ENCODE measurements at regions not wholly inside any gene's neighbourhood (a gene's known extent, or its start where the extent isn't known, plus 50 kb on each side); places are given as distances from the start of the nearest gene placed in this dataset.

- DNase-seq: no peak
Observed at GRCh38 chr6:139547804-139548203, 173.4 kb upstream of the CITED2 start.

- DNase-seq: no peak
Observed at GRCh38 chr6:139547122-139547776, 172.8 kb upstream of the CITED2 start.

GRCh38 chr6:139546106-139546472 lies 171.6 kb upstream of the CITED2 start:
- DNase-seq: no peak

DNA sequence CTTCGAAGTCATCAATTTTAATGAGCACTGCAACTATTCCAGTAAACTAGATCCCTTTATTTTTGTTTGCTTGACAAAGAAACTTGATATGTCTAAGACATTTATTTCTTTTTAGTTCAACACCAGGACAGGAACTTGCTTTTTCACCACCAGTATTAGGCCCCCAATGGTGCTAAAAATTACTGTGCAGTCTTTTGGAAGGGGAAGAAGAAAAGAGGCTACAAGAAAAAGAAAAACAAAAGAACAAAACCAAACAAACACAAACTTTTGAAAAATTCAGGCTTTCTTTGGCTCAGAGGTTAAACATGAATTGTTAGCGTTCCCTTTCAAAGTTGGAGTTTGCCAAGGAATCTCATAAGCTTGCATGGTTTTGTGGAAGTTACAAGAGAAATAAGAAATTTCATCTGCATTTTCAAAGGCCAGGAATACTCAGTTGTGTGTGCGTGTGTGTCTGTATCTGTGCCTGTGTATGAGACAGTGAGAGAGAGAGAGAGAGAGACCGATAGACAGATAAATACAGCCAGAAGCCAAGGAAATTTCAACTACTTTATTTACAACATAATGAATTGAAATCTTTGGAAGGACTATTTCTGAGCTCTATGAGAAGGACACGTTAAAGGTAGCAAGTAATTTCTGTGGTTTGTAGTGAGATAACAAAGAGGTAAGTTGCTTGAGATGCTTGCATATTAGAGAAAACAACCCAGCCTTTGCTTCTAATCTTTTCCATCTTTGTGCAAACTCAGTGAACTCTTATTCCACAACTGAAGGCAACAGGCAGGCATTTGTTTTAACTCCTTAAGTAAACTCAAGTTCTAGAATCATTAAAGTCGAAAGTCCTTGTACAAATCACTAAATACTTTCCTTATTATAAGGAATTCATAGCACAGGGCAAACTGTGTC lies 171.0 kb upstream of the CITED2 start:
- no peak for DNase-seq

DNA sequence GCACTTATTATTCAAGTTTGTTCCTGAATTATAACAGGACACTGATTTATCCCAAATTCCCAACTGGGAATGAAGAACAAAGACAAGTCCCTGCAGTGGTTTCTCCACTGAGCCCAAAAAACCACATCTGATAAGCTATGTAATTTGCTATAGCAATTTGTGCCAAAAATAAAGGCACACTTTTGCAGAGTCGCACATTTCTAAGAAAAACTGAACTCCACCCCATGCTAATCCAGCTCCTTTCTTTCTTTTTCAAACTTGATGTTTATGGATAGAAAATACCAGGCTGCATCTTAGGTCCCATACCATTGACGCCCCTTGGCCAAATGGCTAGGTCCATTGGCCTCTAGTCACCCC lies 170.2 kb upstream of the CITED2 start:
- no peak for DNase-seq

GRCh38 chr6:139542351-139542750 lies 167.9 kb upstream of the CITED2 start:
- no peak for DNase-seq

GRCh38 chr6:139540894-139541293 lies 166.4 kb upstream of the CITED2 start:
- no peak for DNase-seq

DNA sequence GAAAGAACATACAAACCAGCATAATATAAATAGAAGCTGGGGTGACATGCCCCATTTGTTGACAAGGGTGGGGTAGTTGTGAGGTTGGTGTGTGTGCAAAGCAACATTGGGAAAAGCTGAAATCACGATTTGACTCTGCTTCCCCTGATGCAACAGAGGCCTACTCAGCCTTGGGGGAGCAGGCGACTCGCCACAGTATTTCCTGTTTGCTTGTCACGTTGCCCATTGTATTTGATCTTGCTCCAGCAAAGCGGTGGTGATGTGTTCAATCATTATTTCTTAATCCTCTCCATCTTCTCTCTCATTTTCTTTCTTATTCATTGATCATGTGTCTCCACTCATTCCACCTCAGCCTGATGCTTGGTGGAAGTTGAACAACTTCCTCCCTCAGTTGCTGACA lies 165.8 kb upstream of the CITED2 start:
- no peak for DNase-seq

DNA sequence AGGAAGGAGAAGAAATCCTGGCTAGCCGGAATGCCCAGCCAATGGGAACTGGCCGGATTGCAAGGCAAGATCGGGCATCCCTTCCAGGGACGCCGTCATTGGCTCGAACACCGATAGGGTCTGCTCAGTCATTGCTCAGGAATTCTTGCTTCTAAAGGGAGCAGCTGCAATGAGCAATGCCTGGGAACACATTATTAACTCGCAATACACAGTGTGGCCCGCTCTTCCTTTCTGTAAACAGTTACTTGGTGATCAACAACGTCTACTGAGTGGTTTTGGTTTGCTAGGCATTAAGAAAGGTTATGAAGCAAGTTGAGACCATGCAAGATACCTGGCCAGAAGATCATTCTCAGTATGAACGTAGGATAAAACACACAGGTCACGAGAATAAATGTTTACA lies 165.4 kb upstream of the CITED2 start:
- DNase-seq: no peak

GRCh38 chr6:139538366-139538765 lies 163.9 kb upstream of the CITED2 start:
- no peak for DNase-seq

DNA sequence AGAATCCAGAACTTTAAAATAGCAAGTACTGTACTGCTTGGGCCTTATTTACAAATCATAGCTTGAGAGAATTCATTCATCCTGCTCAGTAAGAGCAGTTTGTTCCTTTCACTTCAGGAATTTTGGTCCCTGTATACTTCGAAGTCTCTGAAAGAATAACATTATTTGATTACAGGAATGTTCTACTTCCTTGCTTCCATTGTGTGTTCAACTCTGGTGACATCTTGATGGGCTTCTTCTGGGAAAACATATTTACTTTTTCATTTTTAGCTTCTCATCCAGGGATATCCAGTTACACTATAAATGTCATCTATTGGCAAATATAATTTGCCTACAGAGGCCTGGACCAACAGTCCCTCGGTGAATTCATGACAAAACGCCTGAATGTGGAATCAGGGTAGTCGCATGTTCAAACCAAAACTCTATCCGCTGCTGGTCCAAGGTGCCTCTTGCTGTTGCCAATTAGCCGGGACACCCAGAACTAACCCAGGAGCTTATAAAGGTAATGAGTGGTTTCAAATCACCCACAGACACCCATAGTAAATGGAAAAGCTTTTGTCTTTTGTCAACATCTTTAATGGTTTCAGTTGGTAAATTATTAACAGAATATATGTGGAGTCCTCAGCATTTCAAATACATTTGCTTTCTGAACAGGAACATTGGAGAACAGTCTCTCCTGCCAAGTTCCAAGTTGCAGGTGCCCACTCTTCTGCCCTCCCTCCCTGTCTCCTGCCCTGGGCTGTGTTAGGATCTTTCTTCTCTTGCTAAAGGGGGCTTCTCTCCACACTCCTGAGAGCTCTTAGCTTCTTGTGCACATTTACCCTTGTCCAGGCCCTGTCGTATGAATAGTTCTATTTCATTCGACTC lies 162.5 kb upstream of the CITED2 start:
- no peak for DNase-seq

- no peak for DNase-seq
Observed at GRCh38 chr6:139534472-139535115, 160.1 kb upstream of the CITED2 start.

DNA sequence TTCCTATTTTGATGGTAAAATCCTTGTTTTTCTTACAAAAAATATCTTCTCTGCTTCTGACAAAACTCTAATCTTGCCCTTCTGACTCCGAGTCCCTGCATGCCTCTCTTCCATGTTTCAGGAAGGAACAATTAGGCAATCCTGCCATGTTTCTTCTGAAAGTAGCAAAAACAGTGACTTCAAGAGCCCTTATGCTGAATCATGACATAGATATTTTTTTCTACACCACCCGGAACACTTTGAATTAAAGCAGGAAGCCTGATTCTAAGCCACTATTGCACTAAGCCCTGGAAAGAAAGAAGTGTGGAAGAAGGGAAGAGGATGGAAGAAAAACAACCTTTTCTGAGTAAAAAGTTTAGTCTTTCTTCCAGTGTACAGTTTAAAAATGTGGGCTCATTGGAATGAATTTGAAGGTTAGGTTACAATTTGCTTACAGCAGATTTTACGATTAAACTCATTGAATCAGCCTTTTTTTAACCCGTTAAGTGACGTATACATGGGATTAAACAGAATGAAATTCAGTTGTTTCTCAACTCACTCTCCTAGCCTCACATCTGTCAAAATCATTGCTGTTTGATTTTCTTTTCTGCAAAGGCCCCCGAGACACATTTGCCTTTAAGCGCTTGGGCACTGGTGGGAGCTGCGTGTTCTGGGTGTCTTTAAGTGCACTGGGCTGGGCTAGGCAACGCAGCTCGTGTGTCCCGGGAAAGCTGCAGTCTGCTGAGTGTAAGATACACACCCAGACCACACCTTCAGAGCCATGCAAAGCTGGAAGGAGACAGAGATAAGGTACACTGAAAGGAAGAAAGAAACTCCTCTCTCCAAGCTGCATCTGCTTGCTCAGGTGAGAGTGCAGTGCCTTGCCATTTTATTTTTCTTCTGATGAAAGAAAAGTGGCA lies 159.4 kb upstream of the CITED2 start:
- no peak for DNase-seq

DNA sequence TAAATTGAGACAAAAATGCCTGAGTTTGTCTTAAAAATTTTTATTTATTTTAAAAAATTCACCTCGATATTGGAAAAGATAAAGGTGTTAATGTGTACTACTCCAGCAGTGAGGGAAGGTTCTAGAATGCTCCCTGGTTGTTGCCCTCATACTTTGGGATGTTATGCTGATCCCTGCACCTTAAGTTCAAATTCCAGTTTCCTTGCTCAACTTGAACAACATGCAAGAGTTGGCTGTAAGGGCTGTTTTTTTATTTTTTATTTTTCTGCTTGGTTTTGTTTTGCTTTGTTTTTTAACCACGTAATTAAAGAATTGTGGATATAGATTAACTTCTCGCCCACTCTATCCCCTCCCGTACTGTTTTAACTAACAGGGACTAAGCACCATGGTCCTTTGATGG lies 158.7 kb upstream of the CITED2 start:
- DNase-seq: no peak

DNA sequence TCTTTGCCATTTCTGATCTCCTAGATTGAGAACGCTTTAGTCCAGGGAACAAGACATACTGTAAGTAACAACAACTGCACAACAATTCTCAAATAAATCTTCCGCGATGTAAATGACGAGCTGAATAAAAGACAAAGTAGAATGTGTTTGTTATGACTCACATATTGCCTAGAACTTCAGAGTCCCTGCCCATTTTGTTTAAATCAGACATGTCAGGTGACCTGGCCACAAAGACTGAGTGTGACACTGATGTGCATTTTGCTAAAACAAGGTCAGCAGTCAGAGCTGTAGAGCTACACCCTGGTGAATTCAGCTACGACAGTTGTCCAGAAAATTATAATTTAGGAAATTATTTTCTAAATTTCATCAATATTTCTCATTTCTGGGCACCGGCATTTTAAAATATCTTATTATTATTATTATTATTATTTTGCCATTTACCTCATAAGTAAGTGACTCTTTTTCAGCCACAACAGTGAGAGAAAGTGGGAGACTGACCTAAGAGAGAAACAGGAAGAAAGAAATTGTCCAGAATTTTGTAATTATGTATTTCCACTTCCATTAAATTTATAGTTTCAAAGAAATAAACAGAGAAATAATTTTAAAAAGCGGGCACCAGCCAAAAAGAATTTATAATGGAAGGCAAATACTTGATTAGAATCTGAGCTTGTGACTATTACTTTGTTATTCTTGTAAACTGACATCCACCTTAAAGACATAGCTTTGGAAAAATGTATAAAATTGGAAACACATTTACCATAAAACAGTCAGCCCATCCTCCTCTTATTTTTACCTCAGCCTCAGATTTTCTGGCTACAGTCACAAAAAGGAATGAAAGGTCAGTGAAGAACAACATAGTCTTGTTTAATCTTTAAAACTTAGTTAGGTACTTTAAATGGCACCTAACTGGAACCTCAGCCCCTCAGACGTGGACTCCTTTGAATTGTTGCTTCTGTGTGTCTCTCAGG lies 157.0 kb upstream of the CITED2 start:
- DNase-seq: no peak

DNA sequence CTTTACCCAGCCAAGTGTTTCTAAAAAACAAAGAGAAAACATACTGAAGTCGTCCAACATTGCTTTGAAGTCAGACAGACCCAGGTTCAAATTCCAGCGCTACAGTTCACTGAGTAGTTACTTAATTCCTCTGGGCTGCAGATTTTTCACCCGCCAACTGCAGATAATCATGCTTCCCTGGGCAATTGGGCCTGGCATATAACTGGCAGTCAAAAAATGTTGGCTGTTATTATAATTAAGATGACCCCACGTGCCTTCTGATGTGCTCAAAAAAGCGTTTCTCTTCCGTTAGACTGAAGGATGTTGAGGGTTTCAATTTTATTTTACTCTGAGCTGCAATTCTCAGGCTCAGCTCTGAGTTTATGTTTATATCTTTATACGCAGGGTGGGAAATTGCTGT lies 156.1 kb upstream of the CITED2 start:
- no peak for DNase-seq

DNA sequence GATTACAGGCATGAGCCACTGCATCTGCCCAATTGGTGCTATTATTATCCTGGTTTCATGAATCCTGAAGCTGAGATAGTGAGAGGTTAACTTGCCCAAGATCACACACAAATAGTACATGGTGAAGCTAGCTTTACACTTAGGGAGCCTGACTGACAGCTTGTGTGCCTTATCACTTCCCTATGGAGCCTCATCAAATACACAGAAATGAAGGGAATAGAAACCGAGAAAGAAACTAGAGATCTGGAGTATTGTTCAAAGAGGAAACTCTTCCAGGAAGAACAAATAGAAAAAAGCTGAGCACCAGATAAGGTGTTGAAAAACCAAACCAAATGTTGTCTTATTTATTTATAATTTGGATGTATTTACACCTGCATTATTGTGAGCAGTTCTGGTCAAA lies 155.0 kb upstream of the CITED2 start:
- no peak for DNase-seq

DNA sequence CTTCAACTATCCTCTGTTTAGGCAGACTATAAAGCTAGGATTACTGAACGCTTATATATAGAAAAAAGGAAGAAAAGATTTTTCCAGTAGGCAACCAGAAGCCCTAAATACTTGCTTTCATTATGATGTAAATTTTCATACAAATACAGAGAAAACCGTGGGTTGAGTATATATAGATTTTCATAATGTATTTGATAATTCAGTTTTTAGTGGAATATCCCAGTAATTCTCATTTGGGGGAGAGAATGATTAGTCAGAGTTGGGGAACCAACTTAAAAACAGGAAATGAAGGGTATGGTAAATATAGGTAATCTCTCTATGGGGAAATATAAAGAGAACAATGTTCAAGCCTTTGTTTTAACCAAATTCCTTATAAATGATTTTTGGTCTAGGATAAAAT lies 154.0 kb upstream of the CITED2 start:
- no peak for DNase-seq

GRCh38 chr6:139525415-139525814 lies 151.0 kb upstream of the CITED2 start:
- DNase-seq: no peak

DNA sequence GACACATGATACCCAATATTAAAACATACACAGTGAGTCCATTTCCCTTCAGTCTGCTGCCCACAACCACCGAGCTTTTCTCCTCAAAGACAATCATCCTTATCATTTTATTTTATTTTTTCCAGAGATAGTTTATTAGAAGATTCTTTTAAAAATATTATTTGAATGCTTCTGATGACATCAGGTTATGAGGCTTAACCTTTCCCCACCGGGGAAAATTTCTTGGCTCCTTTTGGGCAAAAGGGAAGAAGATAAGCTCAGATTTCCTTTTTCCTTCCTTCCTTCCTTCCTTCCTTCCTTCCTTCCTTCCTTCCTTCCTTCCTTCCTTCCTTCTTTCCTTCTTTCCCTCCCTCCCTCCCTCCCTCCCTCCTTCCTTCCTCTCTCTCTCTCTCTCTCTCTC lies 149.5 kb upstream of the CITED2 start:
- no peak for DNase-seq
